Upper lobe of right lung (tissue), 1 donor: ENCODE measurements at regions not wholly inside any gene's neighbourhood (a gene's known extent, or its start where the extent isn't known, plus 50 kb on each side); places are given as distances from the start of the nearest gene placed in this dataset.
"Not testable (repeated sequence)": the region's sequence is repeated elsewhere in the genome, so short reads cannot be mapped to it uniquely, and the experiment has no call there.

Source experiments
- ATAC-seq: fragments of 200-7000 bp; cut with Tn5 transposase; one replicate; pipeline ENCODE4 v1.9.1; 2020; ENCODE audit warnings: mild to moderate bottlenecking, moderate library complexity
- DNase-seq: peaks from one replicate; pipeline ENCODE4 v3.0.0-alpha.2; 2020
- H3K27ac ChIP-seq: fragments of 200-600 bp; one replicate; pipeline ENCODE4 v1.8.0; 2022
- H3K27me3 ChIP-seq: fragments of 200-600 bp; one replicate; pipeline ENCODE4 v1.8.0; 2022; ENCODE audit warnings: mild to moderate bottlenecking
- H3K36me3 ChIP-seq: fragments of 200-600 bp; one replicate; pipeline ENCODE4 v1.8.0; 2022
- H3K4me1 ChIP-seq: fragments of 200-600 bp; one replicate; pipeline ENCODE4 v1.8.0; 2022
- H3K4me3 ChIP-seq: fragments of 200-600 bp; one replicate; pipeline ENCODE4 v1.8.0; 2022; ENCODE audit warnings: mild to moderate bottlenecking
- H3K9me3 ChIP-seq: fragments of 200-600 bp; one replicate; pipeline ENCODE4 v1.8.0; 2022
- intact Hi-C: fragments of 100-400 bp; cut with DNase I; formaldehyde crosslinking; loops from one replicate; pipeline ENCODE4 v1.11.0; 2022
- TF ChIP-seq, protein P1 (sequence below): fragments of 200-600 bp; IDR thresholded peaks from one replicate; pipeline ENCODE4 v1.8.0; 2022; ENCODE audit warnings: antibody characterized with exemption
- donor health status: DM: no; HTN: yes; CAD: no; lungs with severe emphysema.

DNA sequence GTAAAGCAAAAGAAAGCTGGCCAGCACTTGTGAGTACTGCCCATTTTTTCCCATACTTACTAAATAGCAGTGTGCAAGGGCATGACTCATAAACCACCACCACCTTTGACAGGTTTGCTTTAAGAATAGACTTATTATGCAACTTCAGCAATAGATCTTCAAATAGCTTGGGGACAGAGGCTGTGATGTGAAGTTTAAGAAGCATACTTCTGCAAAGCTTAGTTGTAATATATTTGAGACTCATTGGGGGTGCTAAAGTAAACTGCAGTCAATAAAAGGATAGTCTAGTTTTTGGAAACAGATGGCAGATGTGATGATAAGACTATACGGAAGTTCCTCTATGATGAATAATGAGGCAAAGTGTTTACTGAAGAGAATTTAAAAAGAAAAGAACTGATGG is 210.0 kb downstream of the PLA2G4A start:
- H3K27me3 ChIP-seq: no peaks in the 10 kb centered on the region
- DNase-seq: no peak
- H3K4me1 ChIP-seq: no peaks in the 10 kb centered on the region
- no peaks in the 10 kb centered on the region for H3K9me3 ChIP-seq
- no peak overlapping the region for H3K27ac ChIP-seq
- intact Hi-C loops: no loop called here
- H3K4me3 ChIP-seq: no peak overlapping the region
- ATAC-seq: no peak
- TF ChIP-seq, protein P1, sequence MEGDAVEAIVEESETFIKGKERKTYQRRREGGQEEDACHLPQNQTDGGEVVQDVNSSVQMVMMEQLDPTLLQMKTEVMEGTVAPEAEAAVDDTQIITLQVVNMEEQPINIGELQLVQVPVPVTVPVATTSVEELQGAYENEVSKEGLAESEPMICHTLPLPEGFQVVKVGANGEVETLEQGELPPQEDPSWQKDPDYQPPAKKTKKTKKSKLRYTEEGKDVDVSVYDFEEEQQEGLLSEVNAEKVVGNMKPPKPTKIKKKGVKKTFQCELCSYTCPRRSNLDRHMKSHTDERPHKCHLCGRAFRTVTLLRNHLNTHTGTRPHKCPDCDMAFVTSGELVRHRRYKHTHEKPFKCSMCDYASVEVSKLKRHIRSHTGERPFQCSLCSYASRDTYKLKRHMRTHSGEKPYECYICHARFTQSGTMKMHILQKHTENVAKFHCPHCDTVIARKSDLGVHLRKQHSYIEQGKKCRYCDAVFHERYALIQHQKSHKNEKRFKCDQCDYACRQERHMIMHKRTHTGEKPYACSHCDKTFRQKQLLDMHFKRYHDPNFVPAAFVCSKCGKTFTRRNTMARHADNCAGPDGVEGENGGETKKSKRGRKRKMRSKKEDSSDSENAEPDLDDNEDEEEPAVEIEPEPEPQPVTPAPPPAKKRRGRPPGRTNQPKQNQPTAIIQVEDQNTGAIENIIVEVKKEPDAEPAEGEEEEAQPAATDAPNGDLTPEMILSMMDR: no peak
- H3K36me3 ChIP-seq: no peaks in the 10 kb centered on the region

DNA sequence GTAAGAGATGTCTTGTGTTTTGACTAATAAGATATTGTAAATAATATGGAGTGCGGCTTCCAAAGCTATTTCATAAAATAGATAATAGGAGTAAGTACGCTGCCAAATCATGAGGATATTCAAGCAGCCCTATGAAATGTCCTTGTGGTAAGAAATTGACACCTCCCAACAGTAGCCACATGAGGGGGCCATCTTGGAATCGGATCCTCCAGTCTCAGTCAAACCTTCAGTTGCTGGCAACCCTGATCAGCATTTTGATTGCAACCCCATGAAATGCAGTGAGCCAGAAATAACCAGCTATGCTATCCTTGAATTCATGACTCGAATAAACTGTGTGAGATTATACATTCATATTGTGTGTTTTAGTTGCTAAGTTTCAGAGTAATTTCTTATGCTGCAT is 212.4 kb downstream of the PLA2G4A start:
- TF ChIP-seq, protein P1: no peak
- no peaks in the 10 kb centered on the region for H3K27me3 ChIP-seq
- ATAC-seq (no peak), DNase-seq (no peak)
- no peak overlapping the region for H3K4me3 ChIP-seq
- intact Hi-C loops: no loop called here
- no peak overlapping the region for H3K27ac ChIP-seq
- H3K4me1 ChIP-seq: no peaks in the 10 kb centered on the region
- H3K9me3 ChIP-seq: no peaks in the 10 kb centered on the region
- H3K36me3 ChIP-seq: no peaks in the 10 kb centered on the region

DNA sequence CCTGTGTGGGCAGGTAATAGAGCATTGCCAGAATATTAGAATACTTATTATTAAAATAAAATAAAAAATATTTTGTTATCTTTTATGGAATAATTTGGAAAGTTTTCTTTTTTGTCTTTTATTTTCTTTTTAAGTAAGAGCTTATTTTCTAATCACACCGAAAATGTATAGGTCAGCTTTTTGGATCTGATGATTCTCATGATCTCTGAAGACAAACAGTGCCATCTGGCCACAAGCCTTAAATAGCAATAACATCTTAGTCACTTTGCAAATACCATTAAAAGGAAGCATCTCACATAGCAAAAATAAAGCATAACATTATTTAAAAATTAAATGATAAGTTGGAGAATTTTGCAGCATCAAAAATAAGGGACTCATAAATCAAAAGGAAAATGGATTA is 213.8 kb downstream of the PLA2G4A start:
- intact Hi-C loops: no loop called here
- TF ChIP-seq, protein P1: no peak
- Histone ChIP-seq H3K9me3 (no peaks in the 10 kb centered on the region), H3K36me3 (no peaks in the 10 kb centered on the region), H3K27ac (no peak overlapping the region), H3K4me3 (no peak overlapping the region), H3K4me1 (no peaks in the 10 kb centered on the region), H3K27me3 (no peaks in the 10 kb centered on the region)
- ATAC-seq (no peak), DNase-seq (no peak)

DNA sequence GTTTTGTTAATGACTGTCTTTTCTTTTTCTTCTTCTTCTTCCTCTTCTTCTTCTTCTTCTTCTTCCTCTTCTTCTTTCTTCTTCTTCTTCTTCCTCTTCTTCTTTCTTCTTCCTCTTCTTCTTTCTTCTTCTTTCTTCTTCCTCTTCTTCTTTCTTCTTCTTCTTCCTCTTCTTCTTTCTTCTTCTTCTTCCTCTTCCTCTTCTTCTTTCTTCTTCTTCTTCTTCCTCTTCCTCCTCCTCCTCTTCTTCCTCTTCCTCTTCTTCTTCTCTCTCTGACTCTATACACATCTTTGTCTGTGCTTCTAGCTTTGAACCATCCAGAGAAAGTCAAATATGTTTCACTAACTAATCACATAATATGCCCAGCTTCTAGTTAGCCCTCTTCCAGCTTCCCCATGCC is 214.7 kb downstream of the PLA2G4A start:
- H3K27me3 ChIP-seq, DNase-seq, H3K27ac ChIP-seq, H3K36me3 ChIP-seq, H3K4me3 ChIP-seq, intact Hi-C loops, H3K9me3 ChIP-seq, ATAC-seq, H3K4me1 ChIP-seq: not testable (repeated sequence)

DNA sequence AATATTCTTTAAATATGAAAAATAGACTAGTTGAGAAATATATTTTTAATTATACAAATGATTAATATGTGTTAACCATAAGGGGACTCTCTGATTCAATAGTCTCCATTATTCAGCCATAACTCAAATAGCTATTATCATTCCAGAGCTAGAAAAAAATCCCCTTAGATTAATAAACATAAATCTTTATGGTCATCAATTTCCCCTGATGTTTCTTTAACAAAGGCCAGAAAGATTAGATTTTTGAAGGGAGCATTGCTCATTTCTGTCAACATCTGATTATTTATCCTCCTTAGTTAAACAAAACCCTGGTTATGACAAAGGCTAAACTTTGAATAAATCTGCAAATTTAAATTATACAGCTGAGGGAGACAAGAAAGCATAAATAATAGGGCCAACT is 215.7 kb downstream of the PLA2G4A start:
- no peaks in the 10 kb centered on the region for H3K9me3 ChIP-seq
- H3K27me3 ChIP-seq: no peaks in the 10 kb centered on the region
- H3K36me3 ChIP-seq: no peaks in the 10 kb centered on the region
- ATAC-seq (no peak), DNase-seq (no peak)
- no peak overlapping the region for H3K27ac ChIP-seq
- no peaks in the 10 kb centered on the region for H3K4me1 ChIP-seq
- TF ChIP-seq, protein P1: no peak
- intact Hi-C loops: no loop called here
- no peak overlapping the region for H3K4me3 ChIP-seq

DNA sequence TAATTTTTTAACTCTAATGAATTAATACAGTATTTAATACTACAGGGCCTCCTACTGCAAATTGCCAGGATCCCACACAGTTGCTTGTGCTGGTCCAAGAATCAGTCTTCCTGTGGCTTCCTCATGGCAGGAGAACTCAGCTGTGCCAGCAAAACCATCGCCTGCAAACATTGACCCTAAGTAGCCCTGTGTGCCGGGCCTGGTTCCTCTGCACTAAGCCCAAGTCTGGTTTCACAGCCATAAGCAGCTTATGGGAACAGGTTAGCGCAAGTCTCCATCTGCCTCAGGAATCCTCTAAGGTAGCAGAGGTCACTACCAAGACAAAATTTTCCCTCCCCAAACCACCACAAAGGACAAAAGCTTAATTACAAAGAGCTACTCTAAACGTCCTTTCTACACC is 216.6 kb downstream of the PLA2G4A start:
- DNase-seq (no peak), ATAC-seq (no peak)
- Histone ChIP-seq H3K27me3 (no peaks in the 10 kb centered on the region), H3K36me3 (no peaks in the 10 kb centered on the region), H3K27ac (no peak overlapping the region), H3K4me1 (no peaks in the 10 kb centered on the region), H3K9me3 (no peaks in the 10 kb centered on the region), H3K4me3 (no peak overlapping the region)
- intact Hi-C loops: no loop called here
- TF ChIP-seq, protein P1: no peak
